ENCODE measurements at regions not wholly inside any gene's neighbourhood (a gene's known extent, or its start where the extent isn't known, plus 50 kb on each side); places are given as distances from the start of the nearest gene placed in this dataset.
A peak's percentile ranks its signal among the peaks of the same experiment; 100 is the strongest.
"Not testable (repeated sequence)": the region's sequence is repeated elsewhere in the genome, so short reads cannot be mapped to it uniquely, and the experiment has no call there.

- TF ChIP-seq, protein P1, sequence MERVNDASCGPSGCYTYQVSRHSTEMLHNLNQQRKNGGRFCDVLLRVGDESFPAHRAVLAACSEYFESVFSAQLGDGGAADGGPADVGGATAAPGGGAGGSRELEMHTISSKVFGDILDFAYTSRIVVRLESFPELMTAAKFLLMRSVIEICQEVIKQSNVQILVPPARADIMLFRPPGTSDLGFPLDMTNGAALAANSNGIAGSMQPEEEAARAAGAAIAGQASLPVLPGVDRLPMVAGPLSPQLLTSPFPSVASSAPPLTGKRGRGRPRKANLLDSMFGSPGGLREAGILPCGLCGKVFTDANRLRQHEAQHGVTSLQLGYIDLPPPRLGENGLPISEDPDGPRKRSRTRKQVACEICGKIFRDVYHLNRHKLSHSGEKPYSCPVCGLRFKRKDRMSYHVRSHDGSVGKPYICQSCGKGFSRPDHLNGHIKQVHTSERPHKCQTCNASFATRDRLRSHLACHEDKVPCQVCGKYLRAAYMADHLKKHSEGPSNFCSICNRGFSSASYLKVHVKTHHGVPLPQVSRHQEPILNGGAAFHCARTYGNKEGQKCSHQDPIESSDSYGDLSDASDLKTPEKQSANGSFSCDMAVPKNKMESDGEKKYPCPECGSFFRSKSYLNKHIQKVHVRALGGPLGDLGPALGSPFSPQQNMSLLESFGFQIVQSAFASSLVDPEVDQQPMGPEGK (tag by site-specific recombination; IDR thresholded peaks at IDR 0.05) = no peak
- TF ChIP-seq ZNF140 (tag by site-specific recombination; IDR thresholded peaks at IDR 0.05) = no peak
- TF ChIP-seq ZNF596 (tag by site-specific recombination; IDR thresholded peaks at IDR 0.05) = no peak
- no peak for TF ChIP-seq ZNF544 (tag by site-specific recombination; IDR thresholded peaks at IDR 0.05)
- TF ChIP-seq RBAK (tag by site-specific recombination; IDR thresholded peaks at IDR 0.05) = no peak
- TF ChIP-seq ZNF518A (tag by site-specific recombination; conservative IDR thresholded peaks at IDR 0.05; ENCODE audit: low read depth) = no peak
Observed at GRCh38 chr5:106986006-106986405, 684.7 kb downstream of the EFNA5 start (continued).

- ChIA-PET POLR2A (no interaction called here), CTCF (no interaction called here)
- no peak for TF ChIP-seq HOXA7 (CRISPR knock-in tag; IDR thresholded peaks at IDR 0.05; ENCODE audit: borderline replicate concordance)
- TF ChIP-seq PRDM6 (tag by site-specific recombination; IDR thresholded peaks at IDR 0.05) = no peak
- TF ChIP-seq ZNF311 (tag by site-specific recombination; IDR thresholded peaks at IDR 0.05; ENCODE audit: borderline replicate concordance) = no peak
- no peak for TF ChIP-seq ZNF560 (tag by site-specific recombination; IDR thresholded peaks at IDR 0.05; ENCODE audit: borderline replicate concordance)
- TF ChIP-seq ZNF19 (tag by site-specific recombination; IDR thresholded peaks at IDR 0.05; ENCODE audit: low read depth) = no peak
- no peak for TF ChIP-seq OVOL3 (tag by site-specific recombination; IDR thresholded peaks at IDR 0.05)
- Histone ChIP-seq H3K27ac (ENCODE audit: extremely low read depth, low read depth, low read length) (no peak overlapping the region), H3K4me3 (ENCODE audit: low read depth, low read length) (no peak overlapping the region), H3K4me1 (ENCODE audit: control insufficient read depth, insufficient read depth, low read length) (no peaks in the 10 kb centered on the region), H3K36me3 (ENCODE audit: control insufficient read depth in 2 of 2, insufficient read depth in 1 of 2, low read length in 2 of 2) (no peaks in the 10 kb centered on the region), H3K9me3 (ENCODE audit: control insufficient read depth, insufficient read depth, low read depth, low read length) (no peaks in the 10 kb centered on the region)
Observed at GRCh38 chr5:106985174-106985573, 685.6 kb downstream of the EFNA5 start.

DNA sequence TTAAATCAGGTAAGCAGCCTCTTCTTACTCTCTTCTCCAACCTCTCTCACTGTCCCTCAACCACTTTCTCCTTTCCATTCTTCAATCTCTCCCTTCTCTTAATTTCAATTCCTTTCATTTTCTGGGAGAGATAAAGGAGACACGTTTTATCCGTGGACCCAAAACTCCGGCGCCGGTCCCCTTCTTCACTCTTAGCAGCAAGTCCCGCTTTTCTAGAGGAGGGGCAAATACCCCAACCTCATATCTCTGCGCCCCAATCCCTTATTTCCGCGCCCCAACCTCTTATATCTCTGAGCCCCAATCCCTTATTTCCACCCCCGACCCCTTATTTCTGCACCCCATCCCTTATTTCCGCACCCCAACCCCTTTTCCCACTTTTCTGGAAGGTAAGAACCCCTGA, 691.6 kb downstream of the EFNA5 start:
- H3K4me1 ChIP-seq (ENCODE audit: control insufficient read depth, insufficient read depth, low read length); H3K36me3 ChIP-seq (ENCODE audit: control insufficient read depth in 2 of 2, insufficient read depth in 1 of 2, low read length in 2 of 2); CTCF ChIA-PET; H3K4me3 ChIP-seq (ENCODE audit: low read depth, low read length); H3K27ac ChIP-seq (ENCODE audit: extremely low read depth, low read depth, low read length); H3K9me3 ChIP-seq (ENCODE audit: control insufficient read depth, insufficient read depth, low read depth, low read length); POLR2A ChIA-PET: not testable (repeated sequence)
- TF ChIP-seq PRDM1 (tag by site-specific recombination; IDR thresholded peaks at IDR 0.05) = peak; percentile 25; the same call in 1 of the 2 replicates

DNA sequence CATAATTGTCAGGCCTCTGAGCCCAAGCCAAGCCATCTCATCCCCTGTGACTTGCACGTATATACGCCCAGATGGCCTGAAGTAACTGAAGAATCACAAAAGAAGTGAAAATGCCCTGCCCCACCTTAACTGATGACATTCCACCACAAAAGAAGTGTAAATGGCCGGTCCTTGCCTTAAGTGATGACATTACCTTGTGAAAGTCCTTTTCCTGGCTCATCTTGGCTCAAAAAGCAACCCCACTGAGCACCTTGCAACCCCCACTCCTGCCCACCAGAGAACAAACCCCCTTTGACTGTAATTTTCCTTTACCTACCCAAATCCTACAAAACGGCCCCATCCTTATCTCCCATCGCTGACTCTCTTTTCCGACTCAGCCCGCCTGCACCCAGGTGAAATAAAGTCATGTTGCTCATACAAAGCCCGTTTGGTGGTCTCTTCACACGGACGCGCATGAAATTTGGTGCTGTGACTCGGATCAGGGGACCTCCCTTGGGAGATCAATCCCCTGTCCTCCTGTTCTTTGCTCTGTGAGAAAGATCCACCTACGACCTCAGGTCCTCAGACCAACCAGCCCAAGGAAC, 692.1 kb downstream of the EFNA5 start:
- CTCF ChIA-PET; H3K27ac ChIP-seq (ENCODE audit: extremely low read depth, low read depth, low read length); H3K36me3 ChIP-seq (ENCODE audit: control insufficient read depth in 2 of 2, insufficient read depth in 1 of 2, low read length in 2 of 2); H3K9me3 ChIP-seq (ENCODE audit: control insufficient read depth, insufficient read depth, low read depth, low read length); H3K4me1 ChIP-seq (ENCODE audit: control insufficient read depth, insufficient read depth, low read length); POLR2A ChIA-PET; H3K4me3 ChIP-seq (ENCODE audit: low read depth, low read length): not testable (repeated sequence)

Data from HEK293 (cell line).